ENCODE measurements at regions not wholly inside any gene's neighbourhood (a gene's known extent, or its start where the extent isn't known, plus 50 kb on each side); places are given as distances from the start of the nearest gene placed in this dataset.

DNA sequence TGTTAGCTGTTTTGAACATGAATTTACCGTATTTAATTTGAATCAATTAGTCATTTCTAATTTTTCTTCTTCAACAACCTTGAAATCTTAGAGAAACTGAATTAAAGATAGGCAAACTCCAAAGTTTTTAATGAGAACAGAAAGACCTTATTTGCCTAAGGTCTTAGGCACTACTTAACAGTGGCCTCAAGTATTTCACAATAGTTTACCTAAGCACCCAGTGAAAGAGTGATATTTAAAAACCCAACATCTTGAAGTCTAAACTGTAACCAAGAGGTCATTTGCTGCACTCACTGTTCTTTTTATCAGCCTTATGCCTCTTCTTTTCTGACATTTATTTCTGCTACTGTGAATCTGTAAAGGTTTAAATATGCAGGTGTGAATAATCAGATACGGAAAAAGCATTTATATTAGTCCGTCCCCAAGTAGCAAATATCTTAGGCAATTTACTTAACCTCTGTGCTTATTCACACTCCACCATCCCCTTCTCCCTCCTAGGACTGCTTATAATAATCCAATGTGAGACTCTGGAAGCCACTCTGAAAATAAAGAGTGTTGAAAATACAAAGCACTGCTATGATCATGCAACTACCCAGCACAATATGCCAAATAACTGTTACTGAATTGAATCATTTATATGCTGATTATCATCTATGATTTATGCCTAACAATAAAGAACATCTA lies 105.7 kb downstream of the ELAPOR2 start:
- Histone ChIP-seq H3K36me3 (ENCODE audit: control insufficient read depth in 1 of 2, insufficient read depth in 2 of 2, low read length in 2 of 2) (no peaks in the 10 kb centered on the region), H3K9me2 (ENCODE audit: insufficient read depth) (no peaks in the 10 kb centered on the region), H3K79me2 (ENCODE audit: insufficient read depth, low read length) (0 out of 2 replicates have a peak, but pooled peaks cover 3% of the 10 kb centered on the region), H3K4me2 (ENCODE audit: low read length) (no peak overlapping the region), H2AFZ (ENCODE audit: low read depth, low read length, poor library complexity, severe bottlenecking) (no peak overlapping the region), H3K4me3 (replicated peaks in 1 of 2; ENCODE audit: low read depth in 1 of 2, low read length in 2 of 2) (no peak overlapping the region), H3K9me3 (ENCODE audit: control insufficient read depth in 1 of 2, insufficient read depth in 1 of 2, low read depth in 1 of 2, low read length in 2 of 2) (no peaks in the 10 kb centered on the region), H3K27me3 (ENCODE audit: insufficient read depth, low read length) (no peaks in the 10 kb centered on the region), H3K4me1 (ENCODE audit: control insufficient read depth in 1 of 2, insufficient read depth in 2 of 2, low read length in 2 of 2) (no peaks in the 10 kb centered on the region), H3K27ac (ENCODE audit: low read depth, low read length) (no peak overlapping the region), H3K9ac (ENCODE audit: low read length) (no peak overlapping the region), H4K20me1 (ENCODE audit: insufficient read depth) (no peaks in the 10 kb centered on the region)
- CTCF ChIA-PET = interaction anchor here (0.7 kb wide), 1 partner anchor 842 kb away, joined by 3 read pairs; no protein-coding TSS in a partner anchor
- no TSS peak for BruUV-seq (replicated peaks)
- POLR2A ChIA-PET = no interaction called here
- RAD21 ChIA-PET (ENCODE audit: low non-redundant PET in 1 of 2, low total read pairs in 2 of 2, uncharacterized antibody in 2 of 2, unreplicated experiment in 2 of 2) = interaction anchor here in 1 of 2 experiments (0.7 kb wide), 1 partner anchor 194 kb away, joined by 5 read pairs; no protein-coding TSS in a partner anchor
- no peak for DNase-seq (ENCODE audit: low read depth, low spot score)
- intact Hi-C loops (cut with micrococcal nuclease) = no loop called here
- TF ChIP-seq, protein P1, sequence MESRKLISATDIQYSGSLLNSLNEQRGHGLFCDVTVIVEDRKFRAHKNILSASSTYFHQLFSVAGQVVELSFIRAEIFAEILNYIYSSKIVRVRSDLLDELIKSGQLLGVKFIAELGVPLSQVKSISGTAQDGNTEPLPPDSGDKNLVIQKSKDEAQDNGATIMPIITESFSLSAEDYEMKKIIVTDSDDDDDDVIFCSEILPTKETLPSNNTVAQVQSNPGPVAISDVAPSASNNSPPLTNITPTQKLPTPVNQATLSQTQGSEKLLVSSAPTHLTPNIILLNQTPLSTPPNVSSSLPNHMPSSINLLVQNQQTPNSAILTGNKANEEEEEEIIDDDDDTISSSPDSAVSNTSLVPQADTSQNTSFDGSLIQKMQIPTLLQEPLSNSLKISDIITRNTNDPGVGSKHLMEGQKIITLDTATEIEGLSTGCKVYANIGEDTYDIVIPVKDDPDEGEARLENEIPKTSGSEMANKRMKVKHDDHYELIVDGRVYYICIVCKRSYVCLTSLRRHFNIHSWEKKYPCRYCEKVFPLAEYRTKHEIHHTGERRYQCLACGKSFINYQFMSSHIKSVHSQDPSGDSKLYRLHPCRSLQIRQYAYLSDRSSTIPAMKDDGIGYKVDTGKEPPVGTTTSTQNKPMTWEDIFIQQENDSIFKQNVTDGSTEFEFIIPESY (IDR thresholded peaks at IDR 0.05; ENCODE audit: extremely low read depth, insufficient replicate concordance, low read length) = no peak
- no peak for TF ChIP-seq ZFX (IDR thresholded peaks at IDR 0.05)
- no peak for ATAC-seq

DNA sequence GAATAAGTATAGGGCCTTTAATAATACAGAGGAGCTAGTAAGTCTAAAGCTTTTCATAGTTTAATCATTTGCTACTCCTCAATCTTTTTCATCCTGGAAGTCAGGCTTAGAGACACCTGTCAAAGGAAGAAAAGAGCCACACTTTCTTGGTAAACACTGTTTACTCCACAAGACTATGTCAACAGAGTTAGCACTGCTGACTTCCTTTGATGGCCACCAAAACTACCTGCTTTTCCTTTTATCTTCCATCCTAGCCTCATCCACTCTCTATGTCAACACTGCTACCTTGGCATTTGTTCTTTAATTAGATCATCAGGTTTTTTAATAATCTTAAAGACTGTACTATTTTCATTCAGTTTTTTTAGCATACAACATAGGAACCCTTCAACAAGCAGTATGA lies 106.2 kb downstream of the ELAPOR2 start:
- Histone ChIP-seq H3K4me2 (ENCODE audit: low read length) (no peak overlapping the region), H4K20me1 (ENCODE audit: insufficient read depth) (no peaks in the 10 kb centered on the region), H3K4me3 (replicated peaks in 1 of 2; ENCODE audit: low read depth in 1 of 2, low read length in 2 of 2) (no peak overlapping the region), H3K9me2 (ENCODE audit: insufficient read depth) (no peaks in the 10 kb centered on the region), H3K9me3 (ENCODE audit: control insufficient read depth in 1 of 2, insufficient read depth in 1 of 2, low read depth in 1 of 2, low read length in 2 of 2) (no peaks in the 10 kb centered on the region), H2AFZ (ENCODE audit: low read depth, low read length, poor library complexity, severe bottlenecking) (no peak overlapping the region), H3K27ac (ENCODE audit: low read depth, low read length) (no peak overlapping the region), H3K4me1 (ENCODE audit: control insufficient read depth in 1 of 2, insufficient read depth in 2 of 2, low read length in 2 of 2) (no peaks in the 10 kb centered on the region), H3K36me3 (ENCODE audit: control insufficient read depth in 1 of 2, insufficient read depth in 2 of 2, low read length in 2 of 2) (no peaks in the 10 kb centered on the region), H3K9ac (ENCODE audit: low read length) (no peak overlapping the region), H3K79me2 (ENCODE audit: insufficient read depth, low read length) (0 out of 2 replicates have a peak, but pooled peaks cover 3% of the 10 kb centered on the region), H3K27me3 (ENCODE audit: insufficient read depth, low read length) (no peaks in the 10 kb centered on the region)
- ChIA-PET POLR2A (no interaction called here), RAD21 (ENCODE audit: low non-redundant PET in 1 of 2, low total read pairs in 2 of 2, uncharacterized antibody in 2 of 2, unreplicated experiment in 2 of 2) (interaction anchor here in 1 of 2 experiments (0.7 kb wide), 1 partner anchor 195 kb away, joined by 5 read pairs; no protein-coding TSS in a partner anchor), CTCF (interaction anchor here (0.7 kb wide), 1 partner anchor 842 kb away, joined by 3 read pairs; no protein-coding TSS in a partner anchor)
- intact Hi-C loops (cut with micrococcal nuclease) = no loop called here
- BruUV-seq (replicated peaks) = no TSS peak
- DNase-seq (ENCODE audit: low read depth, low spot score) = no peak
- ATAC-seq = no peak
- TF ChIP-seq YY1 (IDR thresholded peaks at IDR 0.05; ENCODE audit: extremely low read depth, insufficient replicate concordance, low read depth, low read length) (no peak), SIN3A (IDR thresholded peaks at IDR 0.05; ENCODE audit: low read depth) (no peak), TCF7L2 (IDR thresholded peaks at IDR 0.05; ENCODE audit: borderline replicate concordance, extremely low read depth, insufficient read depth, insufficient read length) (no peak), POLR2AphosphoS5 (IDR thresholded peaks at IDR 0.05; ENCODE audit: low read depth, low read length) (no peak), SRF (IDR thresholded peaks at IDR 0.05; ENCODE audit: low read depth) (no peak), ZFX (IDR thresholded peaks at IDR 0.05) (no peak), POLR2A (IDR thresholded peaks at IDR 0.05; ENCODE audit: borderline replicate concordance, extremely low read depth, insufficient read depth, insufficient read length) (no peak)
- TF ChIP-seq, protein P2, sequence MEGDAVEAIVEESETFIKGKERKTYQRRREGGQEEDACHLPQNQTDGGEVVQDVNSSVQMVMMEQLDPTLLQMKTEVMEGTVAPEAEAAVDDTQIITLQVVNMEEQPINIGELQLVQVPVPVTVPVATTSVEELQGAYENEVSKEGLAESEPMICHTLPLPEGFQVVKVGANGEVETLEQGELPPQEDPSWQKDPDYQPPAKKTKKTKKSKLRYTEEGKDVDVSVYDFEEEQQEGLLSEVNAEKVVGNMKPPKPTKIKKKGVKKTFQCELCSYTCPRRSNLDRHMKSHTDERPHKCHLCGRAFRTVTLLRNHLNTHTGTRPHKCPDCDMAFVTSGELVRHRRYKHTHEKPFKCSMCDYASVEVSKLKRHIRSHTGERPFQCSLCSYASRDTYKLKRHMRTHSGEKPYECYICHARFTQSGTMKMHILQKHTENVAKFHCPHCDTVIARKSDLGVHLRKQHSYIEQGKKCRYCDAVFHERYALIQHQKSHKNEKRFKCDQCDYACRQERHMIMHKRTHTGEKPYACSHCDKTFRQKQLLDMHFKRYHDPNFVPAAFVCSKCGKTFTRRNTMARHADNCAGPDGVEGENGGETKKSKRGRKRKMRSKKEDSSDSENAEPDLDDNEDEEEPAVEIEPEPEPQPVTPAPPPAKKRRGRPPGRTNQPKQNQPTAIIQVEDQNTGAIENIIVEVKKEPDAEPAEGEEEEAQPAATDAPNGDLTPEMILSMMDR (IDR thresholded peaks at IDR 0.05 in 2 of 3, conservative IDR thresholded peaks at IDR 0.05 in 1 of 3; ENCODE audit: borderline replicate concordance in 1 of 3, insufficient read depth in 1 of 3, low read depth in 2 of 3, low read length in 2 of 3) = no peak
- TF ChIP-seq, protein P1 (IDR thresholded peaks at IDR 0.05; ENCODE audit: extremely low read depth, insufficient replicate concordance, low read length) = no peak
- TF ChIP-seq, protein P3, sequence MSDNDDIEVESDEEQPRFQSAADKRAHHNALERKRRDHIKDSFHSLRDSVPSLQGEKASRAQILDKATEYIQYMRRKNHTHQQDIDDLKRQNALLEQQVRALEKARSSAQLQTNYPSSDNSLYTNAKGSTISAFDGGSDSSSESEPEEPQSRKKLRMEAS (IDR thresholded peaks at IDR 0.05) = no peak
- TF ChIP-seq, protein P4, sequence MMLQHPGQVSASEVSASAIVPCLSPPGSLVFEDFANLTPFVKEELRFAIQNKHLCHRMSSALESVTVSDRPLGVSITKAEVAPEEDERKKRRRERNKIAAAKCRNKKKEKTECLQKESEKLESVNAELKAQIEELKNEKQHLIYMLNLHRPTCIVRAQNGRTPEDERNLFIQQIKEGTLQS (IDR thresholded peaks at IDR 0.05) = no peak

Data from HCT116 (cell line).